DMS 273 treated with DMSO at 0.1 percent for 48 hours (cell line): ENCODE measurements at regions not wholly inside any gene's neighbourhood (a gene's known extent, or its start where the extent isn't known, plus 50 kb on each side); places are given as distances from the start of the nearest gene placed in this dataset.

ENCODE experiments used
- DNase-seq: peaks from one replicate; lab custom pipeline; 2025; lab: John Stamatoyannopoulos, UW

DNA sequence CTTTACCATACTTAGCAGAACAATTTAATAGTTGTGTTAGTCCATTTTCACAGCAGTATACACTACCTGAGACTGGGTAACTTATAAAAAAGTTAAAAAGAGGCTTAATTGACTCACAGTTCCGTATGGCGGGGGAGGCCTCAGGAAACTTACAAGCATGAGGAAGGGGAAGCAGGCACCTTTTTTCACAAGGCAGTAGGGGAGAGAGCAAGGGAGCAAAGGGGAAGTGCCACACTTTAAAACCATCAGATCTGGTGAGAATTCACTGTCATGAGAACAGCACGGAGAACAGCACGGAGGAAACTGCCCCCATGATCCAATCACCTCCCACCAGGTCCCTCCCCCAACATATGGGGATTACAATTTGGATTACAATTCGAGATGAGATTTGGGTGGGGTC is 269.9 kb downstream of the MTRR start:
- no peak for DNase-seq

DNA sequence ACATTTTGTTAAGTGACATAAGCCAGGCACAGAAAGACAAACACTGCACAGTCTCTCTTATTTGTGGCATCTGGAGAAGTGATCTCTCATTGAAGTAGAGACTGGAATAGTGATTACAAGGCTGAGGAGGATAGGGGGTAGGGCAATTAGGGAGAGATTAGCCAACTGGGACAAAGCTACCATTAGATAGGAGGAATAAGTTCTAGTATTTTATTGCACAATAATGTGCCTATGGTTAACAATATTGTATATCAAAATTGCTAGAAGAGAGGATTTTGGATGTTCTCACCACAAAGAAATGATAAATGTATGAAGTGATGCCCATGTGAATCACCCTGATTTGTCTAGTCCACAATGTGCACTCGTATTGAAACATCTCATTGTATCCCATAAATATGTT is 281.8 kb downstream of the MTRR start:
- no peak for DNase-seq

DNA sequence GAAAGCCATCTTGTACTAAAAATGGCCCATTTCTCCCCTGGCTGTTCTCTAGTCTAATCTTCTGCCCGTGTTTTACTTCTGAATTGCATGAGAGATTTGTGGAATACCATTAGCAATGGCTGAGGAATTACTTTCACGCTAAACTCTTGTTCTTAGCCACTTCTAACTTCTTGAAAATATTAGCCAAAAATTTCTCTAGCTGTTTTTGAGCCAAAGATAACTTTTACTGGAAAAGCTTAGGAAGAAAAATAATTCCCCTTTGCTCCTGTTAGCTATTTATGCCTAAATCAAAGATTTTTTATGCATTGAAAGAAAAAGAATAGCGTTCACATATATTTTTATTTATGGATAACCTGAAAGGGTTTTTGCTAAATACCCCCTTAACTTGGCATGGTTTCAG is 287.8 kb downstream of the MTRR start:
- no peak for DNase-seq

DNA sequence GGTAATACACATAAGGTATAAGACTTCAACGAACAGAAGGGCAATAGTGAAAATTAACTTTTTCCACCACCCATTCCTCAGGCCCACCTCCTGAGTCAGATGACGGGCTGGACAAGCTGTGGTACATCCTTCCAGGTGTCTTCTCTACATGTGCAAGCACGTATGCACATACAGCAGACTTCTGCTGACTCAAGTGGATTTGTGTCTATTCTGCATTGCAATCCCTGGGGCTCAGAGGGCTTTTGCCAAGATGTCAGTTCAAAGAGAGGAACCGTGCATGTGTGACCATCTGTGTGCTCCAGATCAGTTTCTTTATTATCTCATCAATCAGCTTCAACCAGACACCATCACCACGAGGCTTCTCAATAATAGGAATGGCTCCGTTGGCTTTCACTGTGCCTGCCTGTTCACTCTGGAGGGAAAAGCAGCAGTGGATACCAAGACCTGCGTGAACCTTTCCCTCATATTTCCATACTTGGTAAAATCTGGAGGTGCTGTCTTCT is 288.4 kb downstream of the MTRR start:
- DNase-seq = no peak

DNA sequence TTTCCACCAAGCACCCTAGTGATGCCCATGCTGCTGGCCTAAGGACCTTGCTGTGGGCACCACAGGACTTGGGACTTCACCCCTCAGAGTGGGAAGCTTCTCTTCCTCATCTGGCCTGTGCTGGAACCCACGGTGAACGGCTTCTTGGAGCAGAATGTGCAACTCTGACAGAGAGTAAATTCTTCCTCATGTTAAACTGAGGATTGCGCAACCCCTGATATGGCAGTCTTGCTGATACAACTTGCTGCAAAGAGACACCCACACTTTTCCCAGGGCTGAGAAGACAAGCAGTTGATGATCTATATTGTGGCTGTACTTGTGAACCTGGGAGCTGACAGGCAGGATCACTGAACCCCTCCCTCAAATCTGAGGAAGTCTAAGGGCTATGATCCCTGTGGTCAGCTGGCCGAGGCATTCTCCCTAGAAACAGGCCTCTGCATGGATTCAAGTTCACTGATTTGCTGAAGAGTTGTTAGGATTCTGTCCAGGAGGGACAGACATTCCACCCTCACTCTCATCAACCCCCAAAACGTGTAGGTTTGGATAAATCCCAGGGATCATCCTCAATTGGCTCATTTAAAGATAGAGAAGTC is 307.2 kb downstream of the MTRR start:
- DNase-seq = no peak

DNA sequence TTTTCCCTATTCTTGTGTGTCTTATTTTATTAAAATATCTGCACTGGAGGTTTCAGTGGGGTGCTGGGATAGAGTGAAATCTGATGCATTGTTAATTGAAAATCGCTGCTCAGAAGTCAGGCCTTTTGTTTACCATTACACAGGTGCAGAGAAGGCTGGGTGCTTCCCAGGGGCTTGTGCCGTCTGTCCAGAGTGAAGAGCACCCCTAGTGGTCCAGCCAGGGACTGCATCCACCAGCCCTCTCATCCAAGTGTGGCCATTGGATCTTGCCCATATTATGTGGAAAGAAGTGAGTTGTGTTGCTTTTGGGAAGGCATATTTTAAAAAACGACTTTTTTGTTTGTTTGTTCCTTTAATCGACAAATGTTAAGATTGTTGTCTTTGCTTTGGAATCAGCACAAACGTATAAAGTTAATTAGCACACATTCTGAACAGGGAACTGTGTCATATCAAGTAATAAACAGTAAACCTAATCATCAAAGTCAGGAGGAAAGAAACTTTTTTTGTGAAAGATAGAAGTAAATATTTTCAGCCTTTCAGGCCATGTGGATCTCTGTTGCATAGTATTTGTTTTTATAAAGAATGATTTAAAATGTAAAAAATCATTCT is 315.6 kb downstream of the MTRR start:
- DNase-seq = no peak

DNA sequence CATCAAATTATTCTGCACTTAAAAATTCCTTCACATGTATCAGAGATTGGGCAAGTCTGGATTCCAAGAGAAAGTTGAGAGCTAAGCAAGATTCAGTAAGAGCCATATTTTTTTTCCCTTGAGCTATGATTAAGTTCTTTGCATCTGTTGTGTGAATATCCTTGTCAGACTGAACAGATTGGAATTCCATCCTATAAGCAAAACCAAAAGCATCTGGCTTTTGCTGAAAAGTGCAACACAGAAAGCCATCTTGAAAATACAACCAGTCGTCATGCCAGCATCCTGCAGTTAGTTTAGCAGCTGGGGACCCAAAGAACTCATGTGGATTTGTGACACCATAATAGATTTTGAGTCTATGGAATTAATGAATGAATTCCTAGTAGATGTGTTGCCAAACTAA is 316.9 kb downstream of the MTRR start:
- no peak for DNase-seq

DNA sequence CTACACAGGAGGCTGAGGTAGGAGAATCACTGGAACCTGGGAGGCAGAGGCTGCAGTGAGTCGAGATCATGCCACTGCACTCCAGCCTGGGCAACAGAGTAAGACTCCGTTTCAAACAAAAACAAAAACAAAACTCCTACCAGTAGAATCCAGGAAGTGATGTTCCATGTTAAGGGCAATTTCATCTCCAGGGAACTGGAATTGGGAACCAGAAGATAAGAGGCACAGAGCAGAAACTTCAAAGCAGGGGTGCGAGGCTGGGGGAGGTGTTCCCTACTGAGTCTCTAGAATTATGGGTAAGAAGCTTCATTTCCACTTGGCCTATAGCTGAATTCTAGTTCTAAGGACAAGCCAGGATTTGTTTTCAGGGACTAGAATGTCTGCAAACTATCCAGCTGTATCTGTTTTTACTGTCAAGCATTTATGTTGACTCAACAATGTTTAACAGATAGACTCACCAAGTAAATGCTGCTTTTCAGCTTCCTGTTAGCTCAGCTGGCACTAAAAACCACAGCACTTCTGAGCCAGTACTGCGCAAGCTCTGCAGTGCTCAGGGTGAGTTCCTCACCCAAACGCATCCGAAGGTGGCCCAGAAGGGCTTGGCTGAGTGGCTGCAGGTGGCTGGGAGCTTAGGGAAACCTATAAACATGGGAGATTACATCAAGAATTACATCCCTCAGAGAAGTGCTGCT is 320.1 kb downstream of the MTRR start:
- no peak for DNase-seq

DNA sequence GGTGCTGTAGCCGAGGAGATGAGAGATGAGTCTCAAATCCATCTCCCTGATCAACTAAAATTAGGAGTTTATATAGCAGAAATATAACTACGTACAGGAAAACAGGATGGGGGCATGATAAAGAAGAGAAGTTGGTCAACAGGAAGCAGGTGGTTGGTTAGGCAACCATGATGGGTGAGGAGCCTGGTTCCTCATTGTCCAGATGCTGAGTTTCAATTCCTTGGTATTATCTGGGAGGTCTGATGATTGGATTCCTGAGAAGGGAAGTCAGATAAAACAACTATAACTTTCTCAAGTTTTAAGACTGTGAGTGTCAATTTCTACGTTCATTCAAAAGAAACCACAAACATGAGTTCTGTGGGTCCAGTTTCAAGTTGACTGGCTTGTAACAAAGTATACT is 323.9 kb downstream of the MTRR start:
- no peak for DNase-seq

DNA sequence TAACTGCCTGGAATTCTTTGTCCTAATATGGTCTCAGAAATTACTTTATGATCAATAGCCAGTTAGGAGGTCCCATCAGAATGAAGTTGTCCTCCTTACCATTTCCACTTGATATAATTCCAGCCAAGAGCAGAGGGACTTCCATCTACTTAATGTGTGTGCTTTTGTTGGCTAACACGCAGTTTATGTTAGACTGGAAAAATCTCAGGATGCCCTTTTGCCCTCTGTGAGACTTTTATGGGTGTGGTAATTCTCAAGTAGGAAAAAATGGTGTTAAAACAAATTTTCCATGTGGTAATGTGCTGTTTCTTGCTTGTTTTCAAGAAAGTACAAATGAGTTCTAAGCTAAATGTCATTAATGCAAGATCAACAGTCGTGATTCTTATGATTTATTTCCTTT is 327.1 kb downstream of the MTRR start:
- no peak for DNase-seq

DNA sequence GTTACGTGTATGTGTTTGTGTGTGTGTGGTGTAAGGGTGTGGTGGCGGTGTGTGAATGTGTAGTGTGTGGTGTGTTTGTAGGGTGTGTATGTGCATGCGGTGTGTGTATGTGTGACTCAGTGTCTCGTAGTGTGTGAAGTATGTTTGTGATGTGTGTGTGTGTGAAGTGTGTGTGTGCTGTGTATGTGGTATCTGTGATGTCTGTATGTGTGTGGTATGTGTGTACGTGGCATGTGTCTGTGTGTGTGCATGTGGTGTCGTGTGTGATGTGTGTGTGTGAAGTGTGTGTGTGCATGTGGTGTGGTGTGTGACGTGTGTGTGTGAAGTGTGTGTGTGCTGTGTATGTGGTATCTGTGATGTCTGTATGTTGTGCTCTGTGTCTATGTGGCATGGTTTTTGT is 339.4 kb downstream of the MTRR start:
- DNase-seq = no peak

DNA sequence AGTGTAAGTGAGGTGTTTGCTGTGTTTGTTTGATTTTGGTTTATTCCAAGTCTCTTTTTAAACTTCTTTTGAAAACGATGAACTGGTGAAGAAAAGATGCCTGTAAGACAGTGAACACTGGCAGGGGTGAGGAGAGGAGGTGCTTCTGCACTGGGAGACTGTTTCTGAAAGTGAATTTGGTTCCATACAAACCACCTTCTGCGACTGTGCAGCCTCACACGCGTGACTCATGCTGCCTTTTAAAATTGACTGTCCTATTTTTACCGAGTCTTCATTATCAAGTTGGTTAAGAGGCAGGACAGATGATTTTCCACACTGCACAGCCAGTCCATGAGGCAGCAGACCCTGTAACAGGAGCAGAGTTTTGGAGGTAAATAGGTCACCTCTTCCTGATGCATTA is 340.6 kb downstream of the MTRR start:
- no peak for DNase-seq

DNA sequence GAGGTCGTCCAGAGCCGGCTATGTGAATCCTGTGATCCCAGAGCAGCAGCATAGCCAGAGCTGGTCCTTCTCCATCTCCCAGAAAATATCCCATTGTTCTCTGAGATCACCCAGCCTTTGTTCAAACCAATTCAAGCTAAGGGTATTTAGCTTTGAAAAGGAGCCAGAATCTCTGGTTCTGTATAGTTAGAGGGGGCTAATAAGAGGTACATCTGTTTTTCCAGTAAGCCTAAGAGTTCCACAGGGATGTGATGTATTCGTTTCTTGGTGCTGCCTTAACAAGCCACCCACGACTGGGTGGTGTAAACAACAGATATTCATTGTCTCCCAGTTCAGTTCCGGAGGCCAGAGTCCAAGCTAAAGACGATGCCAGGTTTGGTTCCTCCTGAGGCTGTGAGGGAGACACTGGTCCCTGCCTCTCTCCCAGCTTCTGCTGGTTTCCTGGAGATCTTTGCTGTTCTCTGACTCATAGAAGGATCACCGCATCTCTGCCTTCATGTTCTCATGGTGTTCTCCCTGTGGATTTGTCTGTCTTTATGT is 344.8 kb downstream of the MTRR start:
- DNase-seq = no peak

DNA sequence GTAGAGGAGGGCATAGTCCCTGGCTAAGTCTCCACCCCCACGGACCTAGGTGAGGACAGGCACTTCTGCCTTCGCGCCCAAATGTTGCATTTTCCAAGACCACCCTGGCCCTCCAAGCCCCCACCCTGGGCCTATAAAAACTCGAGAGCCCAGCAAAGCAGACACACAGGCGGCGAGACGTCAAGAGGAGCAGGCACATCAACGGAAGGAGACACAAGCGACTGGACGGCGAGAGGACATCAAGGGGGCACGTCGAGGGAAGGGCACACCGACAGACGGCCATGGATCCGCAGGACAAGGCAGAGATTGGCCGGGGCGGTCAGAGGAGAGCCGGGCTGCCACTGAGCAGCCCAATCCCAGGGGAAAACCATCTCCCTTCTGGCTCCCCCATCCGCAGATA is 348.0 kb downstream of the MTRR start:
- no peak for DNase-seq

DNA sequence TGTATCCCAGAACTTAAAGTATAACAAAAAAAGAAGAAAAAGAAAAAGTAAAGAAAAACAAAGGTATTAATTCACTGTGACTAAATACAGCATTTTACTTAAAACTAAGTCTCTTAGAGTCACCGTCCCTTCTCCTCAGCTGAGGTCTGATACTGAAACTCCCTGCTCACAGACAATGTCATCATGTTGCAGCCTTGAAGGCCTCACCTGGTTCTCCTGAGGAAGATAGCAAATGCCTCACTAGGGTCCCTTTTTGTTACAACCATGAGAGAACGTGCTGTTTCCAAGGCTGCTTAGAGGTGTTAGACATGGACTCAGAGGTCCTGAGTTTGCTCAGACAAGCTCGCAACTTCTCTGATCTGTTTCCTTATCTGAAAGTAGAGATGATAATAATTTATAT is 357.2 kb downstream of the MTRR start:
- DNase-seq = no peak

DNA sequence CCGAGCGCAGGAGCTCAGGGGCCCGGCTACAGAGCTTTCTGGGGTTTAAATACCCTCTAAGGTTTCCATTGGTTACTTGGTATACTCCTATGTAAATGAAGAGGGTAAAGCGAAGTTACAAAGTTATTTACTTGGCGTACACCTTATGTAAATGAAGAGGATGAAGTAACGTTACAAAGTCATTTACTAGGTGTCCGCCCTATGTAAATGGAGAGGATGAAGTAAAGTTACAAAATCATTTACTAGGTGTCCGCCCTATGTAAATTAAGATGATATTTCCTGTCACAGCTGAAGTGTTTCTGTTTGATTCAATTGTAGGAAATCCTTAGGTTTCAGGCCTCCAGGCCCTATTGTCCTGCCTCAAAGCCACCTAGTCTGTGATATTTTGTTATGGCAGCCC is 358.2 kb downstream of the MTRR start:
- DNase-seq = no peak

DNA sequence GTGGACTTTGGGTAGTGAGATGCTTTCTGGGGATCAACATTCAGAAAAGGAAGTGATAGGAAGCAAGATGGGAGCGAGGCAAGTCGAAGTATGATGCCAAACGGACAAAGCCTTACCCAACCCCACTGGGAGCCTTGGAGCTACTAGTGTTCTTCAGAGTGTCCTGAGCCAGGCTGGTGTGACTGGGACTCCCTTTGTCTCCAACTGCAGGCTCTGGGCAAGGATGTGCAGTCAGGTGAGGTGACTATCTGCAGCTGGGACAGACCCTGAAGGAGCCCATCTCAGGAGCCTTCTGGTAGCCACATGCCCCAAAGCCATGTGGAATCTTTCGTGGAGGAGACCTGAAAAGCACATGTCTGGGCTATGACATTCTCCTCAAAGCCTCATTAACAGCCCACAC is 360.6 kb downstream of the MTRR start:
- no peak for DNase-seq

DNA sequence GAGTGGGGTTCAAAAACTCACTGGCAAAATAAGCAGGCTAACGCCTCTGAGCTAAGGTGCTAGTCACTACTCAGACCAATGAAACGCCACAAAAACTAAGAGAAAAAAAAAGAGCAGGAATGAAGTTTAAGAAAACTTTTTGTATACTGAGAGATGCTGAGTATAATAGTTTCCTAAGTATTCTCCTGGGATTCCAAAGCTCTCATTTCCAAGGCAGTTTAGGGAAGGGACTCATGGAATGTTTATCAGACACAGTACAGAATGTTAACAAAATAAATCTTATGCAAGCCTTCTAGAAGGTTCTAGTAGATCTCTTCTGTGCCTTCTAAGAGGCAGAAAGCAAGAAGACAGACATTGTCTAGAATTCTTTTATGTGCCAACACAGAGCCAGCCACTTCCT is 361.9 kb downstream of the MTRR start:
- no peak for DNase-seq

DNA sequence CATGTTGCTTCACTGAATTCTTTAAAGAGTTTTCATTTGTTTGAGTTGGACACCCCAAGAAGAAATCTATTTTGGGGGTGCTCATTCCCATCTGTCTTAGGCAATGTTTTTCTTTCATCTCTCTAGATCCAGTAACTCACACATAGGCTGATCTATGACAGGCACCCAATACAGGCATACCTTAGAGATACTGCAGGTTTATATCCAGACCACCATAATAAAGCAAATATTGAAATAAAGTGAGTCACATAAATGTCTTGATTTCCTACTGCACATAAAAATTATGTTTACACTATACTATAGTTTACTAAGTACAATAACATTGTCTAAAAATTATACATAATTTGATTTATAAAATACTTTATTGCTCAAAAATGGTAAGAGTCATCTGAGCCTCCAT is 364.5 kb downstream of the MTRR start:
- no peak for DNase-seq

DNA sequence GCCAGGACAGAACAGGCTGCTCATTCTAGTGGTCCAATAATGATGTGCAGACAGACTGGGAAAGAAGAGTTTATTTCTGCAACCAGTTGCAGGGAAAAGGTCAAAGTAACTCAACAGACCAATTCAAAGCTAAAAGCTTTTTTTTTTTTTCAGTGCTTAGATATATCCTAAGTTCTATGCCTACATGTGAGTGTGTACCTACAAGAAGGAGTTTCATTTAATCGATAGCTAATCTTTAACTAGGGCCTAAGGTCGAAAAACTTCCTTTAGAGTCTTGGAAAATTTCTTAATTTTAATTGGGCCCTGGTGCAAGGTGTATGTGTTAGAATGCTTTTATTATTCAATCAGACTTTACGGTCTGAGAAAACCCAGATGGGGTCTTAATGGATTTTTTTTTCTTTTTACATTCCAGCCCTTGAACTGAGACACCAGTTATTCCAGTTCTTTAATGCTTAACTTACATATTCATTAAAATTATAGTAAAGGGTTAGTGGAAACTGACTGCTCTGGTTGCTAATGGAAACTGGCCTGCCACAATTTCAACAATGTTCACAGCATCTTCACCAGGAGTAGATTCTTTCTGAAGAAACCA is 365.3 kb downstream of the MTRR start:
- DNase-seq = no peak

DNA sequence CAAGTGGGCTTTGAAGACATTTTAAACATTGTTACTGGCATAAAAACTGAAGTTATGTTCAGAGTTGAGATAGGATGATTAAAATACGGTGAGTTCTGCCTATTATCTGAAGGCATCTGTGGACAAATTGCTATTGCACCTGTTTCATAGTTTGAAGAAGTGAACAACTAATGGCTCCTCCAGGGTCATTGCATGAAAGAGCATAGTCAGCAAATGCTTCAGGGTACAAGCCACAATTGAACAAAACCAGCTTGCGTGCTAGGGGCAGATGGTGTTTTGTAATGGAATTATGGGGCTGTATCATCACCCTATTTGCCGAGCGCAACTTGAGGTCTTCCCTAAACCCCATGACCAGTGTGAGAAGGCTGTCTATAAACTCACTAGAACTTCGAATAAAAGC is 369.1 kb downstream of the MTRR start:
- DNase-seq = no peak

DNA sequence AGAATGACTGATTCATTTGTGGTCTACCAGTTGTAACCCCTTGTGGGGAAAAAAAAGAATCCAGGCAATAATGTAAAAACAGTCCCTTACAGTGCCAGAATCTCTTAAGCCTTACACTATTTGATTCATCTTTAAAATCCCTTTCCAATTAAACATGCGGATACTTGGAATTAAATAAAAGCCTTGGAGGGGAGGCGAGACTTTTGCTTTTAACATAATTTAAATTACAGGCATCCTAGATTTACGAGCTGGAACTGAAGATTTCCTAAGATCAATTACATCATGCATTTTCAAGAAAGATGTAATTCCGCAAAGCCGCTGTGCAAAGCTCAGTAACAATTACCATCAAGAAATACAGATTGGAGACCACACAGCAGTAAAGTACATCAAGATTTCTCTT is 370.2 kb downstream of the MTRR start:
- DNase-seq = no peak

DNA sequence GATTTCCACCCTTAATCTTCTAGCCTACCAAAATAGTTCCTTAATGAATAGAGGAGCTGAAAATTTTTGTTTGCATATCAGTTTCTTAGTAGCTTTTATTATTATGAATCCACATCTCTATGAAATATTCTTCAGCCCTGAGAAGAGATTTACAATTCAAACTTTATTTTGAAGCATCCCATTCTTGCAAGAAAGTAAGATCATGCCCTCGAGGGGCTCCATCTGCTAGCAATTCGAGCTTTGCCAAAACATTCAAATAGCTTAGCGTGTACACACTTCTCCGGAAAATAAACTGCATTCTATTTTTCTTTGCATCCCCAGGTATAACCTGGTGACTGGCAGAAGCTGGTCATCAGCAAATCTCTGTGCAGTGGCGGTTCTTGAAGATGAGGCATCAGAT is 370.7 kb downstream of the MTRR start:
- DNase-seq = no peak
